Endothelial cell of umbilical vein (primary cell): ENCODE measurements at regions not wholly inside any gene's neighbourhood (a gene's known extent, or its start where the extent isn't known, plus 50 kb on each side); places are given as distances from the start of the nearest gene placed in this dataset.

ENCODE experiments used
- BruUV-seq: library from RNA; stranded (reverse); fragments of 400-500 nt; replicated peaks from 2 replicates; lab custom pipeline; 2021; lab: Mats Ljungman, UMichigan
- CTCF ChIA-PET: fragments of 300-600, 350-600 bp; sonication (Branson Sonifier 250); formaldehyde crosslinking; loops from one replicate; lab custom pipeline; 2021; ENCODE audit warnings: antibody characterized with exemption, inconsistent platforms; lab: Charles Lee
- POLR2A ChIA-PET: fragments of 300-600, 350-600 bp; sonication (Branson Sonifier 250); formaldehyde crosslinking; loops from one replicate; lab custom pipeline; 2021; ENCODE audit warnings: antibody characterized with exemption, inconsistent platforms; lab: Charles Lee
- DNase-seq: peaks from one replicate; pipeline ENCODE4 v3.0.0-alpha.2; 2011; ENCODE audit warnings: low read depth, low spot score
- FAIRE-seq: peaks from 2 replicates; lab custom pipeline; 2011; peaks lifted over from hg19 to GRCh38; lab: Jason Lieb, UNC
- H2AFZ ChIP-seq: 2 replicates; pipeline ENCODE4 v1.6.0; 2012; ENCODE audit warnings: low read depth, low read length, control low read depth, inconsistent platforms
- H3K27ac ChIP-seq: 2 replicates; pipeline ENCODE4 v1.5.1; 2011; ENCODE audit warnings: low read depth, mild to moderate bottlenecking, control low read depth, low read length, moderate library complexity; ENCODE audit not compliant: insufficient read depth
- H3K27me3 ChIP-seq, 2 experiments: 2 replicates each; pipeline versions ENCODE4 v1.6.0 to v1.6.1; 2011; ENCODE audit warnings: low read length in 2 of 2, mixed read lengths in 1 of 2; ENCODE audit not compliant: control insufficient read depth in 2 of 2, insufficient read depth in 2 of 2
- H3K36me3 ChIP-seq, 2 experiments: 2 replicates in 1 of 2; 3 replicates in 1 of 2; pipeline ENCODE4 v1.5.1; 2011; ENCODE audit warnings: low read length in 2 of 2, mild to moderate bottlenecking in 1 of 2, moderate library complexity in 1 of 2; ENCODE audit not compliant: control insufficient read depth in 2 of 2, insufficient read depth in 2 of 2; ENCODE audit errors: extremely low read depth in 1 of 2
- H3K4me1 ChIP-seq: 3 replicates; pipeline ENCODE4 v1.5.1; 2011; ENCODE audit warnings: mild to moderate bottlenecking, low read length; ENCODE audit not compliant: control insufficient read depth, insufficient read depth; ENCODE audit errors: extremely low read depth
- H3K4me2 ChIP-seq: 2 replicates; pipeline ENCODE4 v1.6.1; 2011; ENCODE audit warnings: low read length, control low read depth, mixed read lengths; ENCODE audit not compliant: insufficient read depth
- H3K4me3 ChIP-seq, 3 experiments: fragments of 200-600 bp in 1 of 3; sonication (generic), shearing (Covaris generic) in 1 of 3; replicated peaks in 1 of 3; 2 replicates each; pipeline ENCODE4 v1.5.1; 2011 to 2016; ENCODE audit warnings: control low read depth in 3 of 3, low read length in 3 of 3, mild to moderate bottlenecking in 2 of 3, inconsistent platforms in 1 of 3, low read depth in 1 of 3, moderate library complexity in 1 of 3; ENCODE audit not compliant: insufficient read depth in 1 of 3
- H3K79me2 ChIP-seq: 2 replicates; pipeline ENCODE4 v1.6.0; 2012; ENCODE audit warnings: low read length, inconsistent platforms; ENCODE audit not compliant: control insufficient read depth, insufficient read depth
- H3K9ac ChIP-seq: replicated peaks from 2 replicates; pipeline ENCODE3; 2011; ENCODE audit warnings: low read length, control low read depth; ENCODE audit not compliant: insufficient read depth; ENCODE audit errors: extremely low read depth
- H3K9me1 ChIP-seq: replicated peaks from 3 replicates; pipeline ENCODE4 v1.6.0; 2011; ENCODE audit warnings: mild to moderate bottlenecking, low read length; ENCODE audit not compliant: control insufficient read depth, insufficient read depth; ENCODE audit errors: extremely low read depth
- H3K9me3 ChIP-seq: replicated peaks from 2 replicates; pipeline ENCODE4 v1.5.1; 2012; ENCODE audit warnings: low read length, inconsistent platforms; ENCODE audit not compliant: control insufficient read depth, insufficient read depth
- H4K20me1 ChIP-seq: replicated peaks from 2 replicates; pipeline ENCODE3; 2011; ENCODE audit warnings: mild to moderate bottlenecking, low read length; ENCODE audit not compliant: control insufficient read depth, insufficient read depth; ENCODE audit errors: extremely low read depth
- EZH2 ChIP-seq: IDR thresholded peaks from 2 replicates; pipeline ENCODE4 v1.6.1; 2012; ENCODE audit warnings: borderline replicate concordance, low read depth, mild to moderate bottlenecking, moderate library complexity, low read length, inconsistent platforms; ENCODE audit not compliant: severe bottlenecking
- FOS ChIP-seq: IDR thresholded peaks from 2 replicates; pipeline ENCODE4 v1.6.1; 2011; ENCODE audit warnings: mild to moderate bottlenecking, low read length, moderate library complexity, borderline replicate concordance; ENCODE audit not compliant: insufficient read depth
- GATA2 ChIP-seq: IDR thresholded peaks from 2 replicates; pipeline ENCODE4 v1.7.0; 2011; ENCODE audit warnings: low read depth, mild to moderate bottlenecking, moderate library complexity, mixed read lengths, low read length; ENCODE audit not compliant: insufficient read length, insufficient read depth
- JUN ChIP-seq: IDR thresholded peaks from 2 replicates; pipeline ENCODE4 v1.6.1; 2011; ENCODE audit warnings: borderline replicate concordance, low read depth; ENCODE audit not compliant: insufficient read length, insufficient read depth
- MYC ChIP-seq: IDR thresholded peaks from one replicate; pipeline ENCODE4 v1.6.1; 2011; ENCODE audit warnings: mild to moderate bottlenecking, low read depth, low read length
- POLR2A ChIP-seq: IDR thresholded peaks from 2 replicates; pipeline ENCODE4 v1.6.1; 2012; ENCODE audit warnings: low read depth, mild to moderate bottlenecking, control low read depth, low read length
- POLR2AphosphoS5 ChIP-seq: IDR thresholded peaks from 2 replicates; pipeline ENCODE4 v1.6.1; 2012; ENCODE audit warnings: low read depth, mild to moderate bottlenecking, control low read depth, low read length, moderate library complexity; ENCODE audit not compliant: insufficient read depth
- dilution Hi-C: fragments of 300-500 bp; cut with MboI; formaldehyde crosslinking; loops from one replicate; pipeline ENCODE4 v1.15.0; 2019; ENCODE audit warnings: low sequenced_read_pairs; ENCODE audit not compliant: extremely low pct_ligation_motif_present
- intact Hi-C: fragments of 100-400 bp; cut with micrococcal nuclease; formaldehyde crosslinking; loops from one replicate; pipeline ENCODE4 v1.10.0; 2022
- TF ChIP-seq, protein P1 (sequence below): IDR thresholded peaks from 2 replicates; pipeline ENCODE4 v1.6.1; 2011; ENCODE audit not compliant: insufficient read depth, insufficient read length
- TF ChIP-seq, protein P2 (sequence below), 2 donors: IDR thresholded peaks; 1 replicate in 1 of 2; 2 replicates in 1 of 2; pipeline ENCODE4 v1.5.1; 2011; ENCODE audit warnings: low read length in 2 of 2, mild to moderate bottlenecking in 2 of 2, moderate library complexity in 2 of 2, control low read depth in 1 of 2, inconsistent platforms in 1 of 2, low read depth in 1 of 2; ENCODE audit not compliant: insufficient read depth in 1 of 2; ENCODE audit errors: extremely low read depth in 1 of 2

DNA sequence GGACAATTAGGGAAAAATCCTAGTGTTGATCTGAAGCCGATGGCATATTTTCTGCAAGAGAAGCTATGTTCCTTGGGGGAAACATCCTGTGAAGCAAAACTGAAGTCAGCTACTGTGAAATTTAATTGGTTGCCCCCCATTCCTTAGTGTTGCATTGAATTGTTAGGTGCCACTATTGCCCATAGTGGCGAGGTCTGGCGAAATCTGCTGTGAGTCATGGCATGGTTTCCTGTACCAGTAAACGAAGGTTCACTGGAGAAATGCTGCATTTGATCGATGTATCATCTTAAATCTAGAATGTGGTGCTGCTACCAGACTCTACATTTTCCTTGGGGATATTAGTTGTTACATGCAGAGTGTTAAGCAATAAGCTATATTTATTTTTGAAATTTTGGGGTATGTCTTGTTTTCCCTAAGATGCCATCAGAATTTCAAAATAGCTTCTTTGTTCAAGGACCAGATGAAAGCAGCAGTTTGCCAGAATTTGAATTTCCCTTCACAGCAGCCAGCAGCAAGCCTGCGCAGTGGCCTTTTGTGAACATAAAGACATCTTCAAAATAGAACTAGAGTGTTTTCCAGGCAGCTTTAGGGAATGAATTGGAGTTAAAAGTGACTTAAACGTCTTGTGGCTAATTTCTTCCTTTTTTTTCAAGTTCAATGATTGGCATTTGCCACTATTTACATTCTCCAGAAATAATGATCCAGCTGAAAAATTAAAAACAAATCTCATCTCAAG lies 348.6 kb upstream of the COBL start:
- CTCF ChIA-PET, result no interaction called here
- TF ChIP-seq MYC (no peak), POLR2A (no peak), GATA2 (no peak), FOS (no peak), EZH2 (no peak), POLR2AphosphoS5 (no peak), JUN (no peak)
- TF ChIP-seq, protein P1, sequence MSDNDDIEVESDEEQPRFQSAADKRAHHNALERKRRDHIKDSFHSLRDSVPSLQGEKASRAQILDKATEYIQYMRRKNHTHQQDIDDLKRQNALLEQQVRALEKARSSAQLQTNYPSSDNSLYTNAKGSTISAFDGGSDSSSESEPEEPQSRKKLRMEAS, result no peak
- TF ChIP-seq, protein P2, sequence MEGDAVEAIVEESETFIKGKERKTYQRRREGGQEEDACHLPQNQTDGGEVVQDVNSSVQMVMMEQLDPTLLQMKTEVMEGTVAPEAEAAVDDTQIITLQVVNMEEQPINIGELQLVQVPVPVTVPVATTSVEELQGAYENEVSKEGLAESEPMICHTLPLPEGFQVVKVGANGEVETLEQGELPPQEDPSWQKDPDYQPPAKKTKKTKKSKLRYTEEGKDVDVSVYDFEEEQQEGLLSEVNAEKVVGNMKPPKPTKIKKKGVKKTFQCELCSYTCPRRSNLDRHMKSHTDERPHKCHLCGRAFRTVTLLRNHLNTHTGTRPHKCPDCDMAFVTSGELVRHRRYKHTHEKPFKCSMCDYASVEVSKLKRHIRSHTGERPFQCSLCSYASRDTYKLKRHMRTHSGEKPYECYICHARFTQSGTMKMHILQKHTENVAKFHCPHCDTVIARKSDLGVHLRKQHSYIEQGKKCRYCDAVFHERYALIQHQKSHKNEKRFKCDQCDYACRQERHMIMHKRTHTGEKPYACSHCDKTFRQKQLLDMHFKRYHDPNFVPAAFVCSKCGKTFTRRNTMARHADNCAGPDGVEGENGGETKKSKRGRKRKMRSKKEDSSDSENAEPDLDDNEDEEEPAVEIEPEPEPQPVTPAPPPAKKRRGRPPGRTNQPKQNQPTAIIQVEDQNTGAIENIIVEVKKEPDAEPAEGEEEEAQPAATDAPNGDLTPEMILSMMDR (IDR thresholded peaks at IDR 0.05; ENCODE audit: extremely low read depth in 1 of 2, insufficient read depth in 1 of 2, low read depth in 1 of 2, low read length in 2 of 2), result no peak

More for the DNA sequence above, 348.6 kb upstream of the COBL start:
- no TSS peak for BruUV-seq
- DNase-seq (no peak), FAIRE-seq (no peak)
- dilution Hi-C loops (no loop called here), intact Hi-C loops (no loop called here)
- peaks cover 3% of the 10 kb centered on the region for H3K9me3 ChIP-seq
- H3K4me3 ChIP-seq, result no peak overlapping the region
- no peak overlapping the region for H2AFZ ChIP-seq
- no peaks in the 10 kb centered on the region for H3K36me3 ChIP-seq
- H3K9ac ChIP-seq, result no peak overlapping the region
- H3K4me2 ChIP-seq, result no peak overlapping the region
- H3K79me2 ChIP-seq, result no peaks in the 10 kb centered on the region
- no peaks in the 10 kb centered on the region for H3K27me3 ChIP-seq
- no peaks in the 10 kb centered on the region for H4K20me1 ChIP-seq
- POLR2A ChIA-PET, result no interaction called here
- H3K9me1 ChIP-seq, result no peaks in the 10 kb centered on the region
- no peak overlapping the region for H3K27ac ChIP-seq
- H3K4me1 ChIP-seq, result no peaks in the 10 kb centered on the region
